ENCODE measurements at regions not wholly inside any gene's neighbourhood (a gene's known extent, or its start where the extent isn't known, plus 50 kb on each side); places are given as distances from the start of the nearest gene placed in this dataset.

DNA sequence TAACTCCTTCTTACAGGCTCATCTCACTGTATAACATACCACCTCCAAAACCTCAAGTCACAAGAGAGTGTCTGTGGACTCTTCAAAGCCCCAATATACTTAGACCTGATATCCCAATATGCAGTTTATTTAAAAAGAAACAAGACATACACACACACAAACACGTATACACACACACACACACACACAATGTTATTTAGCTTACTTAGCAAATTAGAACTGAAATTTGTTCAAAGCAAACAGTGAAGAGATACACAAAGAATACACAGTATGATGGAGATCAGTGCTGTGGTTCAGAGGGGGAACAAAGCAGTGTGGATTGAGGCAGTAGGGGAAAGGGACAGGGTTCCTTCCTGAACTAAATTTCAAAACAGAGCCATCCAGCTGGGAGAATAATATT is 807.2 kb downstream of the IPMK start:
- TF ChIP-seq CTCF (IDR thresholded peaks at IDR 0.05) (no peak), EP300 (IDR thresholded peaks at IDR 0.05) (no peak)

Measured in tibial nerve (tissue), 4 donors.